ENCODE measurements at regions not wholly inside any gene's neighbourhood (a gene's known extent, or its start where the extent isn't known, plus 50 kb on each side); places are given as distances from the start of the nearest gene placed in this dataset.

GRCh38 chr4:156628858-156629257, 342.7 kb downstream of the PDGFC start:
- DNase-seq (ENCODE audit: low spot score), result no peak
- no peak for TF ChIP-seq CTCF (IDR thresholded peaks at IDR 0.05; ENCODE audit: borderline replicate concordance, control extremely low read depth, extremely low read depth, insufficient read depth, missing control alignments)
- in situ Hi-C loops (cut with MboI; ENCODE audit: low sequenced_read_pairs, unreplicated experiment), result no loop called here

- no peak for TF ChIP-seq CTCF (IDR thresholded peaks at IDR 0.05; ENCODE audit: borderline replicate concordance, control extremely low read depth, extremely low read depth, insufficient read depth, missing control alignments)
- in situ Hi-C loops (cut with MboI; ENCODE audit: low sequenced_read_pairs, unreplicated experiment), result no loop called here
- no peak for DNase-seq (ENCODE audit: low spot score)
These were observed 348.2 kb downstream of the PDGFC start for GRCh38 chr4:156623376-156623775.

GRCh38 chr4:156620786-156621185, 350.8 kb downstream of the PDGFC start:
- DNase-seq (ENCODE audit: low spot score), result no peak
- in situ Hi-C loops (cut with MboI; ENCODE audit: low sequenced_read_pairs, unreplicated experiment), result no loop called here
- TF ChIP-seq CTCF (IDR thresholded peaks at IDR 0.05; ENCODE audit: borderline replicate concordance, control extremely low read depth, extremely low read depth, insufficient read depth, missing control alignments), result no peak

- in situ Hi-C loops (cut with MboI; ENCODE audit: low sequenced_read_pairs, unreplicated experiment), result no loop called here
- DNase-seq (ENCODE audit: low spot score), result no peak
- TF ChIP-seq CTCF (IDR thresholded peaks at IDR 0.05; ENCODE audit: borderline replicate concordance, control extremely low read depth, extremely low read depth, insufficient read depth, missing control alignments), result no peak
These were observed 352.3 kb downstream of the PDGFC start for GRCh38 chr4:156619154-156619934.

GRCh38 chr4:156615066-156615531, 356.5 kb downstream of the PDGFC start:
- no peak for TF ChIP-seq CTCF (IDR thresholded peaks at IDR 0.05; ENCODE audit: borderline replicate concordance, control extremely low read depth, extremely low read depth, insufficient read depth, missing control alignments)
- in situ Hi-C loops (cut with MboI; ENCODE audit: low sequenced_read_pairs, unreplicated experiment), result no loop called here
- DNase-seq (ENCODE audit: low spot score), result no peak

- no peak for DNase-seq (ENCODE audit: low spot score)
- no peak for TF ChIP-seq CTCF (IDR thresholded peaks at IDR 0.05; ENCODE audit: borderline replicate concordance, control extremely low read depth, extremely low read depth, insufficient read depth, missing control alignments)
- in situ Hi-C loops (cut with MboI; ENCODE audit: low sequenced_read_pairs, unreplicated experiment), result no loop called here
These were observed 357.1 kb downstream of the PDGFC start for GRCh38 chr4:156614536-156614935.
